HTR-8/SVneo (cell line): ENCODE measurements at regions not wholly inside any gene's neighbourhood (a gene's known extent, or its start where the extent isn't known, plus 50 kb on each side); places are given as distances from the start of the nearest gene placed in this dataset.
"Not testable (repeated sequence)": the region's sequence is repeated elsewhere in the genome, so short reads cannot be mapped to it uniquely, and the experiment has no call there.

Experiments used
- DNase-seq: peaks from one replicate; pipeline ENCODE4 v3.0.0; 2011; ENCODE audit warnings: low spot score, mixed read lengths; ENCODE audit not compliant: insufficient read length
- FAIRE-seq: peaks from 2 replicates; lab custom pipeline; 2011; peaks lifted over from hg19 to GRCh38; lab: Jason Lieb, UNC

- FAIRE-seq: peak; percentile 95
- peak; percentile 87 for DNase-seq
Measured at GRCh38 chr6:12348530-12349511, 58.7 kb downstream of the EDN1 start.

DNA sequence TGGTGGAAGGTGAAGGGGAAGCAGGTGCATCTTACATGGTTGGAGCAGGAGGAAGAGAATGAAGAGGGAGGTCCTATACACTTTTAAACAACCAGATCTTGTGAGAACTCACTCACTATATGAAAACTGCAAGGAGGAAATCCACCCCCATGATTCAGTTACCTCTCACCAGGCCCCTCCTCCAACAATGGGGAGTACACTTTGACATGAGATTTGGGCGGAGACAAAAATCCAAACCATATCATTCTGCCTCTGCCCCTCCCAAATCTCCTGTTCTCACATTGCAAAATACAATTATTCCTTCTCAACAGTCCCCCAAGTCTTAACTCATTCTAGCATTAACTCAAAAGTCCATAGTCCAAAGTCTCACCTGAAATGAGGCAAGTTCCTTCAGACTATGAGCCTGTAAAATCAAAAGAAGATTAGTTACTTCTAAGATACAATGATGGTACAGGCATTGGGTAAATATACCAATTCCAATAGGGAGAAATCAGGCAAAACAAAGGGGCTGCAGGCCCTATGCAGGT is 60.5 kb downstream of the EDN1 start:
- FAIRE-seq: no peak
- no peak for DNase-seq

- DNase-seq (no peak), FAIRE-seq (no peak)
Measured at GRCh38 chr6:12351672-12352071, 61.5 kb downstream of the EDN1 start.

- FAIRE-seq: no peak
- no peak for DNase-seq
Measured at GRCh38 chr6:12353731-12354130, 63.6 kb downstream of the EDN1 start.

- no peak for DNase-seq
- no peak for FAIRE-seq
Measured at GRCh38 chr6:12354499-12354898, 64.3 kb downstream of the EDN1 start.

DNA sequence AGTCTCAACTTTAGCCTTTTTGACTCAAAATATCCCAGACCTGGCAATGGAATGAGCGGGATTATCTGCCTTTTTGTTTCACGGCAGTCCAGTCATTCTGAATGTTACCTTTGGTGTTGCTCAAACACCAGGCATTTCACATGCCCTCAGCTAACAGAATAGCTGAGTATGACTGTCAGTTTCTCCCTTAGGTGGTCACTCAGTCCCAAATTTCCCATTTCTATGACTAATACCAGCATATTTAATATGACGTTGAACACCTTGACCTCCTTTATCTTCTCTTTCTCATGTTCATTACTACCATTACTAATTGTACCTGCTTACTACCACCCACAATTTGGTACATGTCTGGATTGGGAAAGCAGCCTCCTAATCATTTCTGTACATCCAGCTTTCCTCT is 65.2 kb downstream of the EDN1 start:
- FAIRE-seq (no peak), DNase-seq (no peak)

- no peak for FAIRE-seq
Measured at GRCh38 chr6:12356431-12356830, 66.3 kb downstream of the EDN1 start.

GRCh38 chr6:12356983-12357972 is 67.1 kb downstream of the EDN1 start:
- FAIRE-seq (no peak), DNase-seq (no peak)

More at GRCh38 chr6:12356431-12356830, 66.3 kb downstream of the EDN1 start:
- no peak for DNase-seq

- FAIRE-seq (no peak), DNase-seq (no peak)
Measured at GRCh38 chr6:12359036-12359435, 68.9 kb downstream of the EDN1 start.

DNA sequence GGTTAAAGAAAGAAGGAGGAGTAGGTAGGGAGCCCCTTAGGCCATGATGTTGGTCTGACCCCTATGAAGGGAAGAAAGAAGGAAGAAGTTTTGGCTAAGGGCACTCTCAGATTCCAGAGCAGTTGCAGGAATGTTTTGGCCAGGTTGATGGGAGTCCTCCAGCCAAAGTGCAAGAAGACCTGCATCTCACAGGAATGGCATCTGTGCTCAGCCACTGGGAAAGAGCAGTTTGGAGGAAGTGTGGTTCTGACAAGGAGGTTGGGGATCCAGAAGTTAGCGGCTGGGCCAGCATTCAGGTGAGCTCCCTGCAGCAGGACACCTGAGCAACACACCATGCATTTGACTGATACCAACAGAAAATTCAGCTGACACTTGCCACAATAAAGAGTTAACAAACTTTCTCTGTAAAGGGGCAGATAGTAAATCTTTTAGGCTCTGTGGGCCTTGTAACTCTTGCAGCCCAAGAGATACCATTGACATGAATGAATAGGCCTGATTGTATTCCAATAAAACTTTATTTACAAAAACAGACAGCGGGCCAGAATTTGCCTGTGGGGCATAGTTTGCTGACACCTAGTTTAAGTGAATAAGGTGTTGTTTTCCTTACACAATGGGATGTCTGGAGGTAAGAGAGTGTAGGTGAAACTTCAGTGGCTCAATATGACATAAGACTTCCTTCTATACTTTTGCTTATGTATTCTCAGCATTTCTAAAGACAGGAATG is 71.0 kb downstream of the EDN1 start:
- FAIRE-seq: no peak
- DNase-seq: no peak

GRCh38 chr6:12363277-12363650 is 73.1 kb downstream of the EDN1 start:
- not testable (repeated sequence) for FAIRE-seq, DNase-seq

DNA sequence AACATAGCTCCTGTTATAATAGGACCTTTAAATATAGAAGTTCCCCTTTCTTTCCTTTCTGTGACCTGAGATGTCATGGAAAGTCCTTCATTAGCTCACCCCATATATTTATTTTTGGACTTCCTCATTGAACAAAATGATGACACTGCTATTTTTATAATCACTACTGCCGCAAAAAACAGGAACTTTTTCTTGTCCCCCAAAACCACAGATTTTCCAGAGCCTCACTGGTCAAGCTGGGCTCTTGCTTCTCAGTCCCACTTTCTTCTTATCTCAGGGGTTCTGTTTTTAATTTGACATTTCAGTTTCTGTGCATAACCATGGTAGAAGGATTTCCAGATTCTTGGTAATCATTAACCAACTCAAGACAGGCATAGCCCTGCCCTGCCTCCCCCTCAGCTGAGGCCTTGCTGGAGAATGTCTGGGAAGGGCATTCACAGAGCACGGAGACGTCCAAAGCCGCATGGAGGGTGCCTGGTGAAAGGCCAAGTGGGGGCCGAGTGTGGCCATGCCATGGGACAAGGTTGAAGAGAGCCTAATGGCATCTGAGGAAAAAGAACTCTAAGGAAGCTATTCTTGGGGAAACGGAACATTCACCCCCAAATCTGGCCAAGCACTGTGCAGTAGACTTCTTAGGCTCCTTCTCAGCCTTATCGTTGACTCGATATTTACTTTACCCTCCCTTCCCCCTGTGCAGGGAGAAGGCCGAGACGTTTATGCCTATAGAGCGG is 73.7 kb downstream of the EDN1 start:
- no peak for DNase-seq
- no peak for FAIRE-seq

DNA sequence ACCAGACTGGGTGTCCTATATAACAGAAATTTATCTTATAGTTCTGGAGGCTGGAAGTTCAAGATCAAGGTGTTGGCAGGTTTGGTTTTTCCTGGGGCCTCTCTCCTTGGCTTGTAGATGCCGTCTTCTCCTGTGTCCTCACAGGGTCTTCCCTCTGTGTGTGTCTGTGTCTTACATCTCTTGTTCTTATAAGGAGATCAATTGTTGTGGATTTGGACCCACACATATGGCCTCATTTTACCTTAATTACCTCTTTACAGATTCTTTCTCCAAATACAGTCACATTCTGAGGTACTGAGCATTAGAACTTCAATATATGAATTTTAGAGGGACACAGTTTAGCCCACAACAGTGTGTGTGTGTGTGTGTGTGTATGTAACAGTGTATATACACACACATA is 74.5 kb downstream of the EDN1 start:
- DNase-seq (no peak), FAIRE-seq (no peak)

- FAIRE-seq (no peak), DNase-seq (no peak)
Measured at GRCh38 chr6:12366731-12367130, 76.6 kb downstream of the EDN1 start.

DNA sequence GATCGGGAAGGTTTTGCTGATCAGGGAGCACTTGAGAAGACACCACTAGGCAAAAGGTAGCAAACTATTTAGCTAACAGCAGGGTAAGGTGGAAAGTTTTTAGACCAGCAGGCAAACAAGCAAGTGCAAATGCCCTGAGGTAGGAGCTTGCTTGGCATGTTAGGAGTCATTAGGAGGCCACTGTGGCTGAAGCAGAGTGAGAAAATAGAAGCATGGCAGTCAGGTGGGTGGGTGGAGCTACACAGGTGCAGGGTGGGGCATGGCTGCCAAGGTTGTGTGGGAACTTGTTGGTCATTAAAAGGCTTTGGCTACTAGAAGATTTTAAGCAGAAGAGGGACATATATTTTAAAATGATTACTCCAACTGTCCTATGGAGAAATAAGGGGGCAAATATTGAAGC is 77.3 kb downstream of the EDN1 start:
- no peak for DNase-seq
- FAIRE-seq: no peak

DNA sequence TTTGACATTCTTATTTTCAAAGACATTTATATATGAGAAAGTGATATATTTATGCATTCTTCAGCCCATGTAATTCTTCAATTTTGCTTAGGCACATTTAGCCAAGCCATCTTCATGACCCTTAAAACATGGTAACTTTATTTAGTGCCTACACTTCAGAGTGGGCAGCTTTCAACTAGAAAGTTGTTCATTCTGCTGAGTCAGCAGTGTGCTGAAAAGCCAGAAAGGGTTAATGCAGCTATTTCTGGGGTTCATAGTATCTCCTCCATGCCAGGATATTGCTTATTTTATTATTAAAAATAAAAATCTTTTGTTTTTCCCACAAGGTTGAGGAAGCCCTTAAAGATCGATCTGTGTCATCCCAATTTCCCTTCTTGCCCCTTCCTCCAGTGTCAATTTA is 79.2 kb downstream of the EDN1 start:
- FAIRE-seq: no peak
- DNase-seq: no peak

GRCh38 chr6:12369781-12370262 is 79.7 kb downstream of the EDN1 start:
- no peak for DNase-seq
- no peak for FAIRE-seq

GRCh38 chr6:12371151-12371550 is 81.0 kb downstream of the EDN1 start:
- FAIRE-seq: no peak
- no peak for DNase-seq

DNA sequence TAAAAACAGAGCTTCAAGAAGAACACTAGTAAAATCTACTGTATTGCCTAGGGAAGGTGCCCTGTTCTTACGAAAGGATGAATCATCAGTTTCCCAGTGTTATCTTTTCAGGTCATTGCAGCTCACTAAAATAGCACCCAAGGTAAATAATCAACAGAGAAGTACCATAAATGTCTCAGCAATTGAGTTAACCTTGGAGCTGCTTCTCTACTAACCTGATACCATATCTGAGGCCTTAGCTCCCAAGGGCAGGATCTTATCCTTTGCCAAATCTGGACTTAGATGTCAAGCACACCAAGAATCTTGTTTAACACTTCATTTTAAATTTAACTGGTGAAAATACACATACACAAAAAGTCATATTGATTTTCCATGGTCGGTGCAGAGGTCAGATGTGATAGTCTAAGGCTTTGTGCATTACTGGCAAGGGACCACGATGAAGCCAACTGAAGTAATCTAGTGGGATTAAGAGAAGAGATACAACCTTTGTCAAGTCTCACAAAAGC is 81.5 kb downstream of the EDN1 start:
- FAIRE-seq (no peak), DNase-seq (no peak)
